Uterus (tissue), 2 donors: ENCODE measurements at regions not wholly inside any gene's neighbourhood (a gene's known extent, or its start where the extent isn't known, plus 50 kb on each side); places are given as distances from the start of the nearest gene placed in this dataset.

ENCODE experiments used
- POLR2A ChIP-seq, 2 donors: fragments of 450-650 bp; IDR thresholded peaks; one replicate each; pipeline ENCODE4 v1.6.1; 2016; ENCODE audit warnings: antibody characterized with exemption in 2 of 2, mild to moderate bottlenecking in 1 of 2, moderate library complexity in 1 of 2
- TF ChIP-seq, protein P1 (sequence below), 4 experiments: fragments of 200-600 bp in 2 of 4; fragments of 450-650 bp in 2 of 4; sonication (generic) in 2 of 4; IDR thresholded peaks; one replicate each; pipeline ENCODE4 v1.5.1; 2016 to 2019; ENCODE audit warnings: antibody characterized with exemption in 4 of 4, mild to moderate bottlenecking in 2 of 4, moderate library complexity in 1 of 4

DNA sequence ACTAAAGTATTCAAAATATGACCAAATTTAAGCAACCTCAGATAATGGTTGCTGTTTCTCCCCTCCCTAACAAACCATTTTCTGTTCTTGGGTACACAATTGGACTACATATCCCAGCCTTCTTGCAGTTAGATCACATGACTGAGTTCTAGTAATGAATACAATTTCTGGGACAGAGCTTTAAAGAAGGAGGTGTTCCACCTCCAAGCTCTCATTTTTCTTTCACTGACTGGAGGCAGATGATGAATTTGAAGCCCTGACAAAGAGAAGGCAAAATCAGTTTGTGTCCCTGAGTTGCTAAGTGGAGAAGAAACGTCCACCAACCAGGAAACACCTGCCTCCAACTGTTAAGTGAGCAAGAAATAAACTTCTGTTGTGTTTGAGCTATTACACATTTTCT is 117.2 kb downstream of the LCA5 start:
- TF ChIP-seq, protein P1, sequence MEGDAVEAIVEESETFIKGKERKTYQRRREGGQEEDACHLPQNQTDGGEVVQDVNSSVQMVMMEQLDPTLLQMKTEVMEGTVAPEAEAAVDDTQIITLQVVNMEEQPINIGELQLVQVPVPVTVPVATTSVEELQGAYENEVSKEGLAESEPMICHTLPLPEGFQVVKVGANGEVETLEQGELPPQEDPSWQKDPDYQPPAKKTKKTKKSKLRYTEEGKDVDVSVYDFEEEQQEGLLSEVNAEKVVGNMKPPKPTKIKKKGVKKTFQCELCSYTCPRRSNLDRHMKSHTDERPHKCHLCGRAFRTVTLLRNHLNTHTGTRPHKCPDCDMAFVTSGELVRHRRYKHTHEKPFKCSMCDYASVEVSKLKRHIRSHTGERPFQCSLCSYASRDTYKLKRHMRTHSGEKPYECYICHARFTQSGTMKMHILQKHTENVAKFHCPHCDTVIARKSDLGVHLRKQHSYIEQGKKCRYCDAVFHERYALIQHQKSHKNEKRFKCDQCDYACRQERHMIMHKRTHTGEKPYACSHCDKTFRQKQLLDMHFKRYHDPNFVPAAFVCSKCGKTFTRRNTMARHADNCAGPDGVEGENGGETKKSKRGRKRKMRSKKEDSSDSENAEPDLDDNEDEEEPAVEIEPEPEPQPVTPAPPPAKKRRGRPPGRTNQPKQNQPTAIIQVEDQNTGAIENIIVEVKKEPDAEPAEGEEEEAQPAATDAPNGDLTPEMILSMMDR (IDR thresholded peaks at IDR 0.05): no peak
- no peak for TF ChIP-seq POLR2A (IDR thresholded peaks at IDR 0.05)
